Heart left ventricle (tissue), 16 donors: ENCODE measurements at regions not wholly inside any gene's neighbourhood (a gene's known extent, or its start where the extent isn't known, plus 50 kb on each side); places are given as distances from the start of the nearest gene placed in this dataset.

Experiments
- ATAC-seq, 4 donors: fragments of 200-7000 bp; cut with Tn5 transposase; one replicate each; pipeline ENCODE4 v1.9.1; 2020 to 2022; ENCODE audit warnings: moderate library complexity in 4 of 4, mild to moderate bottlenecking in 3 of 4, moderate number of reproducible peaks in 1 of 4
- DNase-seq, 5 donors: peaks; one replicate each; pipeline ENCODE4 v3.0.0-alpha.2; 2020
- H3K27ac ChIP-seq, 12 donors: fragments of 200-600 bp; sonication (generic) in 4 of 12; one replicate each; pipeline versions ENCODE4 v1.5.0 to v1.8.0; 2016 to 2022; ENCODE audit warnings: mild to moderate bottlenecking in 2 of 12
- H3K27me3 ChIP-seq, 9 donors: fragments of 200-600 bp; sonication (generic) in 2 of 9; one replicate each; pipeline versions ENCODE4 v1.5.1 to v1.8.0; 2016 to 2022; ENCODE audit warnings: mild to moderate bottlenecking in 3 of 9
- H3K36me3 ChIP-seq, 9 donors: fragments of 200-600 bp; sonication (generic) in 2 of 9; one replicate each; pipeline versions ENCODE4 v1.5.0 to v1.8.0; 2018 to 2022; ENCODE audit warnings: mild to moderate bottlenecking in 2 of 9
- H3K4me1 ChIP-seq, 12 donors: fragments of 200-600 bp; sonication (generic) in 4 of 12; one replicate each; pipeline versions ENCODE4 v1.5.0 to v1.8.0; 2016 to 2022; ENCODE audit warnings: mild to moderate bottlenecking in 3 of 12
- H3K4me3 ChIP-seq, 12 donors: fragments of 200-600 bp; sonication (generic) in 4 of 12; one replicate each; pipeline versions ENCODE4 v1.5.0 to v1.8.0; 2017 to 2022; ENCODE audit warnings: mild to moderate bottlenecking in 9 of 12, moderate library complexity in 4 of 12
- H3K9me3 ChIP-seq, 12 donors: fragments of 200-600 bp; sonication (generic) in 4 of 12; one replicate each; pipeline versions ENCODE4 v1.5.0 to v1.8.0; 2016 to 2022; ENCODE audit warnings: mild to moderate bottlenecking in 1 of 12
- CTCF ChIP-seq, 12 donors: fragments of 200-600 bp; sonication (generic) in 4 of 12; IDR thresholded peaks; one replicate each; pipeline versions ENCODE4 v1.5.0 to v1.8.0; 2018 to 2022; ENCODE audit warnings: antibody characterized with exemption in 12 of 12, mild to moderate bottlenecking in 5 of 12
- POLR2A ChIP-seq, 2 donors: fragments of 450-650 bp; IDR thresholded peaks; one replicate each; pipeline ENCODE4 v1.6.1; 2017; ENCODE audit warnings: antibody characterized with exemption in 2 of 2, mild to moderate bottlenecking in 2 of 2, moderate library complexity in 2 of 2
- WGBS, 4 donors: extraction: QIAGEN DNeasy Blood & Tissue Kit in 2 of 4; methylation state at CpG; one replicate each; pipeline versions ENCODE4 v1.1.5 to v1.1.7; 2013 to 2018; 5-methylcytosine and 5-hydroxymethylcytosine counted together
- intact Hi-C, 10 donors: fragments of 100-400 bp; cut with DNase I; formaldehyde crosslinking; loops; one replicate each; pipeline versions ENCODE4 v1.11.1 to v1.14.2; 2022
- donor health status: ischemic (EF 13 %, LVEDD 7.1; RV severe dilation, severe dysfunction).
- donor health status: healthy with polysubstance abuse.
- donor health status: DM: no; HTN: yes; CAD: no.
- donor health status: DM: no; HTN: no; CAD: no.
- donor health status: ischemic (EF 25% LVEDD 6.9; RV normal size, moderate dysfunction).
- donor health status: ischemic (EF 25% LVEDD 5.7; RV mildly dilated, moderate dysfunction).
- donor health status: healthy.
- donor health status: DM: yes; HTN: yes; CAD: no.
- donor health status: ischemic (EF 35%, LVEDD 5.7; RV mildly dilated, moderate dysfunction).
- donor health status: nonischemic (EF 11% LVEDD 7.7; RV severe dilation, severe dysfunction).
- donor health status: DM: yes; HTN: yes; CAD: no.
- donor health status: PGD.
- donor health status: ischemic (EF 29% LVEDD 5.4; RV normal size, mild dysfunction).
- donor health status: nonischemic (EF 23%, LVEDD 6.1; RV moderate dilation, normal function).

DNA sequence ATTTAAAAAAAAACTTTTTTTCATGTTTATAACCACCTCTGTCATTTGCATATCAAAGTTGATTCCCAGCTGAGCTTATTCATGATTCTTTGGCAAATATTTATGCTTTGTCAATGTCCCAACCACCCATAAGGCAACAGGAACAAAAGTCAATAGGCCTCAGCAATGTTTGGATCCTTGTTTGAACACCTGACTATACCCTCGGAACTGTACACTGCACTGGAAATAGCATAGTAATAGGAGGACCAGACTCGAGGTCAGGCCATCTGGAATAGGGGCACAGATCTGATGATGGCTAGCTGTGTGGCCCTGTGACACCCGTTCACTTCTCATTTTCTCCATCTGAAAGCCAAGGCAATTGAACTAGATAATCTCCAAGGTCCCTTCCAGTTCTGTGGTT, 301.7 kb upstream of the ATP11B start:
- no peak overlapping the region for H3K27ac ChIP-seq
- ATAC-seq = no peak
- H3K36me3 ChIP-seq = no peaks in the 10 kb centered on the region
- 62 to 69% (median 67%) methylated on average over 3 of the region's 3 CpGs for WGBS, 4 donors
- intact Hi-C loops = no loop called here
- DNase-seq = no peak
- TF ChIP-seq CTCF (IDR thresholded peaks at IDR 0.05) (no peak), POLR2A (IDR thresholded peaks at IDR 0.05) (no peak)
- H3K4me1 ChIP-seq = no peaks in the 10 kb centered on the region
- no peaks in the 10 kb centered on the region for H3K9me3 ChIP-seq
- no peak overlapping the region for H3K4me3 ChIP-seq
- peaks cover 0 to 2% (median 0%) of the 10 kb centered on the region in 9 donors for H3K27me3 ChIP-seq

GRCh38 chr3:182492536-182492935, 300.8 kb upstream of the ATP11B start:
- Histone ChIP-seq H3K4me3 (no peak overlapping the region), H3K27me3 (peaks cover 0 to 2% (median 0%) of the 10 kb centered on the region in 9 donors), H3K27ac (no peak overlapping the region), H3K4me1 (no peaks in the 10 kb centered on the region), H3K9me3 (no peaks in the 10 kb centered on the region), H3K36me3 (no peaks in the 10 kb centered on the region)
- intact Hi-C loops = no loop called here
- 92 to 95% (median 94%) methylated on average over 3 of the region's 3 CpGs for WGBS, 4 donors
- ATAC-seq = no peak
- TF ChIP-seq CTCF (IDR thresholded peaks at IDR 0.05) = no peak
- no peak for TF ChIP-seq POLR2A (IDR thresholded peaks at IDR 0.05)
- no peak for DNase-seq

GRCh38 chr3:182500289-182500688, 293.0 kb upstream of the ATP11B start:
- ATAC-seq = no peak
- Histone ChIP-seq H3K36me3 (no peaks in the 10 kb centered on the region), H3K27me3 (peaks cover 0 to 9% (median 0%) of the 10 kb centered on the region in 9 donors), H3K27ac (no peak overlapping the region), H3K9me3 (no peaks in the 10 kb centered on the region), H3K4me1 (no peaks in the 10 kb centered on the region), H3K4me3 (no peak overlapping the region)
- intact Hi-C loops = no loop called here
- 49 to 63% (median 52%) methylated on average over 10 of the region's 10 CpGs for WGBS, 4 donors
- no peak for DNase-seq
- TF ChIP-seq POLR2A (IDR thresholded peaks at IDR 0.05) = no peak

GRCh38 chr3:182501856-182502255, 291.4 kb upstream of the ATP11B start:
- no peaks in the 10 kb centered on the region for H3K9me3 ChIP-seq
- no peak for TF ChIP-seq POLR2A (IDR thresholded peaks at IDR 0.05)
- TF ChIP-seq CTCF (IDR thresholded peaks at IDR 0.05) = no peak
- ATAC-seq = no peak
- no peak overlapping the region for H3K27ac ChIP-seq
- H3K36me3 ChIP-seq = no peaks in the 10 kb centered on the region
- intact Hi-C loops = no loop called here
- H3K4me3 ChIP-seq = no peak overlapping the region
- no peak for DNase-seq
- H3K4me1 ChIP-seq = no peaks in the 10 kb centered on the region
- H3K27me3 ChIP-seq = peaks cover 0 to 9% (median 0%) of the 10 kb centered on the region in 9 donors
- 44 to 61% (median 53%) methylated on average over 3 of the region's 3 CpGs for WGBS, 4 donors

DNA sequence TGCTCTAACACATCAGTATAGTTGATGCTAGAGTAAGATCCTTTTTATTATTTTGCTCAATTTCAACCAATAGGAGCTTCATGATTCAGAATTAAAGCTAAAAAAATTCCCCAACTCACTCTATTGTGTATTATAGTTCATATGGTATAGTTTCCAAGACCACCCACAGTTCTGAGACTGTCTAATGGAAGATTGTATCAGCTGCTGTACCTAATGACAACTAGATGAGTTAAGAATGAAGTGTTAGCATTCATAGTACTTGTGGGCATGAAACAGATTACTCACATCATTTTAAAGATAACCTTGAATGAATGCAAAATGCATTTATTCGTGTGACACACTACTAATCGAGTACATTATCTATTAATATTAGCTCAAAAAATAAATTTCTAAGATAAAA, 289.9 kb upstream of the ATP11B start:
- Histone ChIP-seq H3K36me3 (no peaks in the 10 kb centered on the region), H3K27ac (no peak overlapping the region), H3K4me3 (no peak overlapping the region), H3K9me3 (no peaks in the 10 kb centered on the region), H3K4me1 (no peaks in the 10 kb centered on the region), H3K27me3 (peaks cover 0 to 14% (median 0%) of the 10 kb centered on the region in 9 donors)
- 51 to 64% (median 60%) methylated on average over 2 of the region's 2 CpGs for WGBS, 4 donors
- ATAC-seq = no peak
- DNase-seq = no peak
- intact Hi-C loops = no loop called here
- TF ChIP-seq POLR2A (IDR thresholded peaks at IDR 0.05) = no peak
- TF ChIP-seq CTCF (IDR thresholded peaks at IDR 0.05) = no peak
